Osteocyte (in vitro differentiated cells): ENCODE measurements at regions not wholly inside any gene's neighbourhood (a gene's known extent, or its start where the extent isn't known, plus 50 kb on each side); places are given as distances from the start of the nearest gene placed in this dataset. TPM values are rescaled to one million over a fixed set of nuclear protein-coding genes. Genes with fewer than 3 reads are reported as not detected.

Experiments
- DNase-seq: peaks from one replicate; pipeline ENCODE4 v3.0.0; 2021; ENCODE audit warnings: mixed read lengths; ENCODE audit not compliant: unreplicated experiment; ENCODE audit errors: extremely low spot score
- H3K27ac Mint-ChIP-seq: one replicate; pipeline ENCODE4 v1.8.0; 2021; ENCODE audit warnings: mild to moderate bottlenecking, mixed read lengths; ENCODE audit not compliant: unreplicated experiment
- H3K27me3 Mint-ChIP-seq: one replicate; pipeline ENCODE4 v1.8.0; 2021; ENCODE audit warnings: mixed read lengths; ENCODE audit not compliant: unreplicated experiment
- H3K36me3 Mint-ChIP-seq: one replicate; pipeline ENCODE4 v1.8.0; 2021; ENCODE audit warnings: mixed read lengths; ENCODE audit not compliant: unreplicated experiment
- H3K4me1 Mint-ChIP-seq: one replicate; pipeline ENCODE4 v1.8.0; 2021; ENCODE audit warnings: mixed read lengths; ENCODE audit not compliant: unreplicated experiment
- H3K4me3 Mint-ChIP-seq: one replicate; pipeline ENCODE4 v1.8.0; 2021; ENCODE audit warnings: mild to moderate bottlenecking, moderate library complexity, mixed read lengths; ENCODE audit not compliant: unreplicated experiment
- H3K9me3 Mint-ChIP-seq: one replicate; pipeline ENCODE4 v1.8.0; 2021; ENCODE audit warnings: mixed read lengths; ENCODE audit not compliant: unreplicated experiment
- CTCF ChIP-seq: fragments of 200-600 bp; sonication (generic); IDR thresholded peaks from 2 replicates; pipeline ENCODE4 v1.5.0; 2021; ENCODE audit warnings: antibody characterized with exemption, mild to moderate bottlenecking, moderate library complexity
- microRNA-seq: library from miRNA; unstranded; fragments of <30 nt; microRNA quantifications from one replicate; pipeline ENCODE4 v1.1.0, GENCODE V29; 2020; ENCODE audit not compliant: unreplicated experiment

- Mint-ChIP-seq H3K9me3 (no peaks in the 10 kb centered on the region), H3K4me3 (no peak overlapping the region), H3K36me3 (no peaks in the 10 kb centered on the region), H3K4me1 (no peaks in the 10 kb centered on the region), H3K27me3 (peaks cover 56% of the 10 kb centered on the region), H3K27ac (no peak overlapping the region)
- no peak for TF ChIP-seq CTCF
- no peak for DNase-seq
Observed at GRCh38 chr1:22399421-22400091, 52.1 kb upstream of the ZBTB40 start.

Small RNA genes lying in the stretch of these regions (microRNA-seq; reads per million reads assigned to microRNA genes)
- gene MIR4418, result not detected
